Vagina (tissue), 2 donors: ENCODE measurements at regions not wholly inside any gene's neighbourhood (a gene's known extent, or its start where the extent isn't known, plus 50 kb on each side); places are given as distances from the start of the nearest gene placed in this dataset.

ENCODE experiments used
- DNase-seq, 2 donors: peaks; one replicate each; pipeline ENCODE4 v3.0.0-alpha.2; 2017; ENCODE audit errors: extremely low spot score in 2 of 2
- H3K27ac ChIP-seq: fragments of 200-600 bp; sonication (generic); one replicate; pipeline ENCODE4 v1.5.1; 2019
- H3K27me3 ChIP-seq: fragments of 200-600 bp; sonication (generic); one replicate; pipeline ENCODE4 v1.5.1; 2019
- H3K36me3 ChIP-seq, 2 donors: fragments of 200-600 bp; sonication (generic); one replicate each; pipeline ENCODE4 v1.5.1; 2017 to 2019
- H3K4me1 ChIP-seq: fragments of 200-600 bp; sonication (generic); one replicate; pipeline ENCODE4 v1.5.1; 2019
- H3K4me3 ChIP-seq, 2 donors: fragments of 200-600 bp; sonication (generic); 1 replicate in 1 of 2; 2 replicates in 1 of 2; pipeline ENCODE4 v1.5.1; 2016 to 2019
- H3K9me3 ChIP-seq: fragments of 200-600 bp; sonication (generic); one replicate; pipeline ENCODE4 v1.5.1; 2019
- CTCF ChIP-seq, 3 experiments: fragments of 450-650 bp in 2 of 3; fragments of 200-600 bp in 1 of 3; sonication (generic) in 1 of 3; IDR thresholded peaks; one replicate each; pipeline ENCODE4 v1.5.1; 2017 to 2019; ENCODE audit warnings: antibody characterized with exemption in 3 of 3, mild to moderate bottlenecking in 2 of 3, moderate library complexity in 2 of 3
- POLR2A ChIP-seq, 2 donors: fragments of 450-650 bp; IDR thresholded peaks; one replicate each; pipeline ENCODE4 v1.6.1; 2017; ENCODE audit warnings: antibody characterized with exemption in 2 of 2, mild to moderate bottlenecking in 2 of 2, moderate library complexity in 2 of 2
- POLR2AphosphoS5 ChIP-seq, 2 donors: sonication (generic); formaldehyde crosslinking; IDR thresholded peaks; one replicate each; pipeline ENCODE4 v1.9.0; 2017; ENCODE audit warnings: antibody characterized with exemption in 2 of 2, mild to moderate bottlenecking in 2 of 2, low read depth in 1 of 2; ENCODE audit not compliant: insufficient read depth in 1 of 2
- intact Hi-C: fragments of 100-400 bp; cut with DNase I; formaldehyde crosslinking; loops from one replicate; pipeline ENCODE4 v1.15.1; 2023

GRCh38 chr1:14508613-14509012 lies 89.9 kb upstream of the KAZN start:
- Histone ChIP-seq H3K4me3 (no peak overlapping the region), H3K9me3 (no peaks in the 10 kb centered on the region), H3K4me1 (no peaks in the 10 kb centered on the region), H3K27me3 (no peaks in the 10 kb centered on the region), H3K27ac (no peak overlapping the region), H3K36me3 (no peaks in the 10 kb centered on the region)
- TF ChIP-seq POLR2A (IDR thresholded peaks at IDR 0.05), result no peak
- no peak for TF ChIP-seq POLR2AphosphoS5 (IDR thresholded peaks at IDR 0.05; ENCODE audit: insufficient read depth in 1 of 2, low read depth in 1 of 2)
- DNase-seq, result peak in 1 of 2 donors; percentile 34
- intact Hi-C loops, result no loop called here

DNA sequence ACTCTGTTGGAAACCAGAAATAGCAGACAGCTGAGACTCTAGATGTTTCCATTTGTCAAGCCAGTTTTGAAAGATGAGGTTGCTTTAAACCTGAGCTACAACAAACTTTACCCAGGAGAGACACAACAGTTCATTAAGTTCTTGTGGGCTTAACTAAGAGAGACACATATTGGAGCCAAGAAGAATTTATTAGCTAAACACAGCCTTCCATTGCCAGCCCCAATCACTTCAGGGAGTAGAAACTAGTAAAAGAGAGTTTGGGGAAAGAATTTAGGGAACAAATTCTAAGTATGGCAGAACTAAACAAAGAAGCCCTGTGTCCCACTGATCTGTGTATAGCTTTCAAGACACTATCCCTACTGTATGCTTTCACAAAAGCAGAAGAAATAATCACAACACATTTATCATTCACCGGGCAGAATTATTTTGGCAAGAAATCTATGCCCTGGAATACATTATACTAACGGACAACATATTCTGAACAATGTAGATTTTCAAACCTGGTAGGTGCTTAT lies 87.3 kb upstream of the KAZN start:
- no peaks in the 10 kb centered on the region for H3K9me3 ChIP-seq
- no peak for TF ChIP-seq CTCF (IDR thresholded peaks at IDR 0.05)
- no peak for TF ChIP-seq POLR2A (IDR thresholded peaks at IDR 0.05)
- no peak for DNase-seq
- intact Hi-C loops, result no loop called here
- H3K4me1 ChIP-seq, result peaks cover under 1% of the 10 kb centered on the region
- no peak overlapping the region for H3K4me3 ChIP-seq
- H3K27me3 ChIP-seq, result no peaks in the 10 kb centered on the region
- no peaks in the 10 kb centered on the region for H3K36me3 ChIP-seq
- no peak overlapping the region for H3K27ac ChIP-seq

DNA sequence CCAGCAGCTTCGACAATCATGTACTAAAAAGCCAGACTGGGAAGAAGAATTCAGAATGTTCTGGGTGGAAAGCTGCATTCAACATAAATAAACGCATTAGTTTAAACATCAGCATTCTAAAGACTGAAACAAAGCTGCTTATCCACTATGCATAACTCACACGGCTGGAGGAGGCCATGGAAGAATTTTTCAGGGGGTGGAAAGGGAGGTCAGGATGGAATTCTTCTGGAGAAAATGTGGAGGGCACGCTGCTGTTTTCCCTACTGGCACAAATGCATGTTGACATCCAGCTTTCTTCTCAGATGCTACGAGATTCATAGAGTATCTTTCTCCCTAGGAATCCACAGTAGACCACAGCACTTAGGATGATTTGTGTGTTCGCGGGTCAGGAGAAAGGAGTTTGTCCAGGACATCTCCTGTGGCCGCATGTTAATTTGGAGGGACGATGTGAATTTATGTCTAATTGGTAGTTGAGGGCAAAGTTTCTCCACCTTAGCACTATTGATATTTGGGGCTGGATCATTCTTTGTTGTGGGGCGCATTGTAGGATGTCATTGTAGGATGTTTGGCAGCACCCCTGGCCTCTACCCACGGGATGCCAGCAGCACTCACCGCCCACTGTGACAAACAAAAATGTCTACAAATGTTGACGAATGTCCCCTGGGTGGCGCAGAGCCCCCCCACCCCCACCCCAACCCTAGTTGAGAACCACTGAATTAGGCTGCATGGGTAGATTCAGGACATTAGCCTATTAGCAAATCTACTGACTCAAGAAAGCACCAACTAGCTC lies 86.5 kb upstream of the KAZN start:
- H3K36me3 ChIP-seq, result no peaks in the 10 kb centered on the region
- no peak overlapping the region for H3K4me3 ChIP-seq
- intact Hi-C loops, result no loop called here
- TF ChIP-seq POLR2A (IDR thresholded peaks at IDR 0.05) (no peak), CTCF (IDR thresholded peaks at IDR 0.05) (no peak), POLR2AphosphoS5 (IDR thresholded peaks at IDR 0.05; ENCODE audit: insufficient read depth in 1 of 2, low read depth in 1 of 2) (no peak)
- no peak for DNase-seq
- H3K27me3 ChIP-seq, result no peaks in the 10 kb centered on the region
- H3K9me3 ChIP-seq, result no peaks in the 10 kb centered on the region
- peaks cover 8% of the 10 kb centered on the region for H3K4me1 ChIP-seq
- peak overlapping the region; percentile 44 for H3K27ac ChIP-seq

GRCh38 chr1:14513111-14513510 lies 85.4 kb upstream of the KAZN start:
- peak overlapping the region; percentile 44 for H3K27ac ChIP-seq
- intact Hi-C loops, result no loop called here
- H3K4me3 ChIP-seq, result no peak overlapping the region
- TF ChIP-seq POLR2AphosphoS5 (IDR thresholded peaks at IDR 0.05; ENCODE audit: insufficient read depth in 1 of 2, low read depth in 1 of 2), result no peak
- TF ChIP-seq CTCF (IDR thresholded peaks at IDR 0.05), result no peak
- TF ChIP-seq POLR2A (IDR thresholded peaks at IDR 0.05), result no peak
- no peaks in the 10 kb centered on the region for H3K36me3 ChIP-seq
- DNase-seq, result no peak
- H3K4me1 ChIP-seq, result peaks cover 19% of the 10 kb centered on the region
- H3K9me3 ChIP-seq, result no peaks in the 10 kb centered on the region
- no peaks in the 10 kb centered on the region for H3K27me3 ChIP-seq

- no peak overlapping the region for H3K27ac ChIP-seq
- H3K36me3 ChIP-seq, result no peaks in the 10 kb centered on the region
- no peaks in the 10 kb centered on the region for H3K27me3 ChIP-seq
- H3K9me3 ChIP-seq, result no peaks in the 10 kb centered on the region
- H3K4me3 ChIP-seq, result no peak overlapping the region
- peaks cover 34% of the 10 kb centered on the region for H3K4me1 ChIP-seq
- no peak for TF ChIP-seq POLR2A (IDR thresholded peaks at IDR 0.05)
- TF ChIP-seq POLR2AphosphoS5 (IDR thresholded peaks at IDR 0.05; ENCODE audit: insufficient read depth in 1 of 2, low read depth in 1 of 2), result no peak
- TF ChIP-seq CTCF (IDR thresholded peaks at IDR 0.05), result no peak
- no peak for DNase-seq
- intact Hi-C loops, result no loop called here
These were observed 83.7 kb upstream of the KAZN start for GRCh38 chr1:14514739-14515138.
